MCF 10A (cell line): ENCODE measurements at regions not wholly inside any gene's neighbourhood (a gene's known extent, or its start where the extent isn't known, plus 50 kb on each side); places are given as distances from the start of the nearest gene placed in this dataset.

ENCODE experiments used
- BruUV-seq: library from RNA; stranded (reverse); fragments of 400-500 nt; replicated peaks from 2 replicates; lab custom pipeline; 2021; lab: Mats Ljungman, UMichigan
- CTCF ChIA-PET: fragments of 300-600 bp; sonication (Branson Sonifier 250); formaldehyde crosslinking; extraction: SDS; loops from one replicate; lab custom pipeline; 2021; ENCODE audit warnings: antibody characterized with exemption, inconsistent platforms; lab: Yijun Ruan, JAX
- POLR2A ChIA-PET: fragments of 300-600, 350-650 bp; sonication (Branson Sonifier 250); formaldehyde crosslinking; extraction: SDS; loops from one replicate; lab custom pipeline; 2020; ENCODE audit warnings: antibody characterized with exemption, inconsistent platforms; lab: Yijun Ruan, JAX
- DNase-seq: peaks from one replicate; pipeline ENCODE4 v3.0.0-alpha.2; 2018; ENCODE audit not compliant: unreplicated experiment
- H3K27ac Mint-ChIP-seq: one replicate; pipeline ENCODE4 v1.8.0; 2022; ENCODE audit warnings: mild to moderate bottlenecking, low read depth, mixed read lengths; ENCODE audit not compliant: unreplicated experiment
- H3K27me3 Mint-ChIP-seq: one replicate; pipeline ENCODE4 v1.8.0; 2022; ENCODE audit warnings: mixed read lengths; ENCODE audit not compliant: insufficient read depth, unreplicated experiment
- H3K36me3 Mint-ChIP-seq: one replicate; pipeline ENCODE4 v1.8.0; 2022; ENCODE audit warnings: mild to moderate bottlenecking, moderate library complexity, mixed read lengths; ENCODE audit not compliant: insufficient read depth, unreplicated experiment
- H3K4me1 Mint-ChIP-seq: one replicate; pipeline ENCODE4 v1.8.0; 2022; ENCODE audit warnings: mixed read lengths; ENCODE audit not compliant: insufficient read depth, unreplicated experiment
- H3K4me3 Mint-ChIP-seq: one replicate; pipeline ENCODE4 v1.8.0; 2022; ENCODE audit warnings: mild to moderate bottlenecking, moderate library complexity, mixed read lengths; ENCODE audit not compliant: unreplicated experiment
- H3K9me3 Mint-ChIP-seq: one replicate; pipeline ENCODE4 v1.8.0; 2022; ENCODE audit warnings: mixed read lengths; ENCODE audit not compliant: unreplicated experiment
- intact Hi-C: fragments of 100-400 bp; cut with micrococcal nuclease; formaldehyde crosslinking; loops from 2 replicates; pipeline ENCODE4 v1.14.1; 2022
- TF ChIP-seq, protein P1 (sequence below): fragments of 200-600 bp; IDR thresholded peaks from one replicate; pipeline ENCODE4 v1.8.0; 2022; ENCODE audit warnings: antibody characterized with exemption, mild to moderate bottlenecking; ENCODE audit not compliant: unreplicated experiment

DNA sequence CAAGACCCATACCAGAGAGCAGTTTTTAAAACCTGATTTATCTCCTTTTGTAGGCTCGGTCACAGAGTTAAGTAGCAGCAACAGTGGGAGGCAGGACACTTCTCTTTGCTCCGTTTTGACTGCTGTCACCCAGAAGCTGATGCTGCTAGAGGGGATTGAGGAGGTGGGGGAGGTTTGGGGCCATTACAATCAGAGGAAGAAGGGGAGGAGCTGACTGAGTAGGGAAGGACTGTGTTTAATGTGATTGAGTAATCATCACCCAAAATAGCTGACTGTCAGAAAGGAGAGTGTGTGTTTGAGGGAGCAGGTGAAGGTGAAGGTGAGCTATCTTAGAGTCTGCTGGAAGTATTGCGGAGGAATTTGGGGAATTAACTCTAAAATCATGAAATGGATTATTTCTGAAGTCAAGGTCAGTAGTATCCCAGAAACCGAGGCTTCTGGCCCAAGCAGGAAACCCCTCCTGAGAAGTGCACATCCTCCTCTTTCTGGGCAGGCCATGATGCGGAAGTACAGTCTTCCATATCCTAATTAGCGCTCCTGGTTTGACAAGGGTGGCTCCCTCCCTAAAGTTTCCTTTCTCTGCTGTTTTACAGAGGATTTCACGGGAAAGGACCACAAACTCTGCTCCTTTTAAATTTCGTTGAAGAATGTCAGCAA, 214.9 kb downstream of the PLK2 start:
- Mint-ChIP-seq H3K27ac (no peak overlapping the region), H3K27me3 (no peaks in the 10 kb centered on the region), H3K9me3 (no peaks in the 10 kb centered on the region), H3K4me1 (peaks cover 19% of the 10 kb centered on the region), H3K36me3 (no peaks in the 10 kb centered on the region), H3K4me3 (no peak overlapping the region)
- no peak for DNase-seq
- ChIA-PET POLR2A (no interaction called here), CTCF (interaction anchor here (0.8 to 1.0 kb wide), 2 partner anchors 9 to 15 kb away, joined by 3 to 5 read pairs; no protein-coding TSS in a partner anchor)
- intact Hi-C loops, result no loop called here
- no TSS peak for BruUV-seq
- TF ChIP-seq, protein P1, sequence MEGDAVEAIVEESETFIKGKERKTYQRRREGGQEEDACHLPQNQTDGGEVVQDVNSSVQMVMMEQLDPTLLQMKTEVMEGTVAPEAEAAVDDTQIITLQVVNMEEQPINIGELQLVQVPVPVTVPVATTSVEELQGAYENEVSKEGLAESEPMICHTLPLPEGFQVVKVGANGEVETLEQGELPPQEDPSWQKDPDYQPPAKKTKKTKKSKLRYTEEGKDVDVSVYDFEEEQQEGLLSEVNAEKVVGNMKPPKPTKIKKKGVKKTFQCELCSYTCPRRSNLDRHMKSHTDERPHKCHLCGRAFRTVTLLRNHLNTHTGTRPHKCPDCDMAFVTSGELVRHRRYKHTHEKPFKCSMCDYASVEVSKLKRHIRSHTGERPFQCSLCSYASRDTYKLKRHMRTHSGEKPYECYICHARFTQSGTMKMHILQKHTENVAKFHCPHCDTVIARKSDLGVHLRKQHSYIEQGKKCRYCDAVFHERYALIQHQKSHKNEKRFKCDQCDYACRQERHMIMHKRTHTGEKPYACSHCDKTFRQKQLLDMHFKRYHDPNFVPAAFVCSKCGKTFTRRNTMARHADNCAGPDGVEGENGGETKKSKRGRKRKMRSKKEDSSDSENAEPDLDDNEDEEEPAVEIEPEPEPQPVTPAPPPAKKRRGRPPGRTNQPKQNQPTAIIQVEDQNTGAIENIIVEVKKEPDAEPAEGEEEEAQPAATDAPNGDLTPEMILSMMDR, result no peak

DNA sequence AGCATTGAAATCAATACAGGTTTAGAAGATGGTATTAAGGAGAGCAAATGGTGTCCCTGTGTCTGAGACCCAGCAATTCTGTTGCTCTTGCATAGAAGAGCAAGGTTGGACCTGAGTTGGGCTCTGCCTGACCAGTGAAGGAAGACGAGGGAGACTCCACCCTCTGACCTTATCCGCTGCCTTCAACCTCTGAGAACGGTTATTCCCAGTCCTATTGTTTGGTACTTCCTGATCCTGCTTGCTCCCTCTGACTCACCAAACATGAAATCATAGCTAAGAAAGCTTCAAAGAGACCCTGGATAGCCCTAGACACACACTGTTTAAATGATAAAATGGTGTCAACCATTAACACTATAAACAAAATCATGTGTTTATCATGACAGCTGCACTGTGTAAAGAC, 218.5 kb downstream of the PLK2 start:
- intact Hi-C loops, result no loop called here
- H3K4me1 Mint-ChIP-seq, result peaks cover 24% of the 10 kb centered on the region
- no TSS peak for BruUV-seq

DNA sequence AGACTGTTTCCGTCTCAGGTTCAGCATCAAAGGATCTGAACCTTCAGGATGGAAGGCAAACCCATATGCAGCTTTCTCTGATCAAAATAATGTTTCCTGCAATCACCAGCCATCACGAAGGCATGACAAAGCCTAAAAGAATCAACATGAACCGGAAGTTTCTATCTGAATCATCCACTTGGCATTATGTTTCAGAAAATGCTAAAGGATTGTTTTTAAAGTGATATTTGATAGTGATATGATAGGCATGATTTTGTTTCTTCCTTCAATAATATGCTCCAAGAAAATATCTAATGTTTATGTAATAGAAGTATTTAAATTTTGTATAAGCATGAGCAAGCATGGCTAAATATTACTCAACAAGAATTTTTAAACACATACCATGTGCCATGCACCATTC, 219.6 kb downstream of the PLK2 start:
- intact Hi-C loops, result no loop called here
- no peaks in the 10 kb centered on the region for H3K27me3 Mint-ChIP-seq
- ChIA-PET CTCF (interaction anchor here (0.7 kb wide), 1 partner anchor 85 kb away, joined by 3 read pairs; no protein-coding TSS in a partner anchor), POLR2A (interaction anchor here (0.6 to 5.0 kb wide), 7 partner anchors 19 to 405 kb away, joined by 3 to 18 read pairs (median 3); no protein-coding TSS in a partner anchor)
- H3K9me3 Mint-ChIP-seq, result no peaks in the 10 kb centered on the region
- TF ChIP-seq, protein P1, result no peak
- BruUV-seq, result no TSS peak
- no peak overlapping the region for H3K4me3 Mint-ChIP-seq
- H3K27ac Mint-ChIP-seq, result peak overlapping the region; percentile 65
- H3K4me1 Mint-ChIP-seq, result peaks cover 28% of the 10 kb centered on the region
- peak; percentile 64 for DNase-seq
- no peaks in the 10 kb centered on the region for H3K36me3 Mint-ChIP-seq

More for the DNA sequence above, 218.5 kb downstream of the PLK2 start:
- peak; percentile 40 for DNase-seq
- Mint-ChIP-seq H3K9me3 (no peaks in the 10 kb centered on the region), H3K4me3 (no peak overlapping the region), H3K27ac (no peak overlapping the region), H3K36me3 (no peaks in the 10 kb centered on the region), H3K27me3 (no peaks in the 10 kb centered on the region)
- ChIA-PET CTCF (no interaction called here), POLR2A (interaction anchor here (0.9 to 5.0 kb wide), 3 partner anchors 18 to 378 kb away, joined by 3 to 18 read pairs (median 4); no protein-coding TSS in a partner anchor)
- TF ChIP-seq, protein P1, result no peak

DNA sequence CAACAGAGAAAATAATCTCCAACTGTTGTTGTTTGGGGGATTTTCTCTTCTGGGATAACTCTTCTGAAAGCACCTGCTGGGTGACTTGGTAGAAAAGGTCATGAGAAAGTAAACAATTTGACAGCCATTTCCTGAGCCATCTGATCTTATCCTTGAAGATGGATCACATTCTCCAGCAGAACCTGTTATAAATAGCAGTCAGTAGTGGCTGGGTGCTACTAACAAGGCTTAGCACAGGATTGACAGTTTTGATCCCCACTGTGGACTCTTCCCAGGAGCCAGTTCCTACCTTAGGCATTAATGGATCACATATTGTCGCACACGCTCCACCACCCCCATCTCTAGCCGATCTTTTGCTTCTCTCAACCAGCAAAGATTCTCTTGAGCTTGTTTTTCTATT, 220.2 kb downstream of the PLK2 start:
- intact Hi-C loops, result no loop called here
- TF ChIP-seq, protein P1, result no peak
- Mint-ChIP-seq H3K9me3 (no peaks in the 10 kb centered on the region), H3K4me1 (peaks cover 34% of the 10 kb centered on the region), H3K27me3 (no peaks in the 10 kb centered on the region), H3K27ac (peak overlapping the region; percentile 65), H3K36me3 (no peaks in the 10 kb centered on the region), H3K4me3 (no peak overlapping the region)
- CTCF ChIA-PET, result interaction anchor here (0.7 to 0.9 kb wide), 2 partner anchors 85 to 402 kb away, joined by 3 to 4 read pairs; no protein-coding TSS in a partner anchor
- POLR2A ChIA-PET, result interaction anchor here (0.7 to 5.0 kb wide), 6 partner anchors 9 to 223 kb away, joined by 3 to 18 read pairs (median 3); no protein-coding TSS in a partner anchor
- DNase-seq, result no peak
- BruUV-seq, result no TSS peak
